Stomach (tissue), 8 donors: ENCODE measurements at regions not wholly inside any gene's neighbourhood (a gene's known extent, or its start where the extent isn't known, plus 50 kb on each side); places are given as distances from the start of the nearest gene placed in this dataset.

Experiments used
- DNase-seq, 2 donors: peaks; one replicate each; pipeline versions ENCODE4 v3.0.0 to v3.0.0-alpha.2; 2013 to 2019
- H3K27ac ChIP-seq, 5 donors: fragments of 200-600 bp in 4 of 5; sonication (generic) in 4 of 5; one replicate each; pipeline ENCODE4 v1.5.1; 2013 to 2019; ENCODE audit warnings: mild to moderate bottlenecking in 1 of 5, moderate library complexity in 1 of 5
- H3K27me3 ChIP-seq, 3 donors: fragments of 200-600 bp; sonication (generic); one replicate each; pipeline ENCODE4 v1.5.1; 2017 to 2019; ENCODE audit warnings: mixed run types in 1 of 3
- H3K36me3 ChIP-seq, 4 donors: fragments of 200-600 bp; sonication (generic); 1 replicate in 3 of 4; 2 replicates in 1 of 4; pipeline ENCODE4 v1.5.1; 2016 to 2019
- H3K4me1 ChIP-seq, 4 donors: fragments of 200-600 bp; sonication (generic); one replicate each; pipeline ENCODE4 v1.5.1; 2016 to 2019
- H3K4me3 ChIP-seq, 4 donors: fragments of 200-600 bp; sonication (generic) in 3 of 4; one replicate each; pipeline ENCODE4 v1.5.1; 2016 to 2019; ENCODE audit warnings: mild to moderate bottlenecking in 1 of 4
- H3K9me3 ChIP-seq, 4 donors: fragments of 200-600 bp; sonication (generic); one replicate each; pipeline ENCODE4 v1.5.1; 2016 to 2019
- CTCF ChIP-seq, 7 experiments: fragments of 450-650 bp in 4 of 7; fragments of 200-600 bp in 3 of 7; sonication (generic) in 3 of 7; IDR thresholded peaks; one replicate each; pipeline ENCODE4 v1.5.1; 2016 to 2019; ENCODE audit warnings: antibody characterized with exemption in 7 of 7, control low read depth in 2 of 7, mild to moderate bottlenecking in 1 of 7
- EP300 ChIP-seq: sonication (generic); formaldehyde crosslinking; IDR thresholded peaks from one replicate; pipeline ENCODE4 v1.6.1; 2017; ENCODE audit warnings: antibody characterized with exemption
- POLR2A ChIP-seq, 4 donors: fragments of 450-650 bp; IDR thresholded peaks; one replicate each; pipeline ENCODE4 v1.6.1; 2016; ENCODE audit warnings: antibody characterized with exemption in 4 of 4, control low read depth in 2 of 4, mild to moderate bottlenecking in 1 of 4, moderate library complexity in 1 of 4
- POLR2AphosphoS5 ChIP-seq, 3 donors: sonication (generic); formaldehyde crosslinking; IDR thresholded peaks; one replicate each; pipeline ENCODE4 v1.6.1; 2016; ENCODE audit warnings: antibody characterized with exemption in 3 of 3
- WGBS, 5 donors: extraction: QIAGEN DNeasy Blood & Tissue Kit in 3 of 5; methylation state at CpG; one replicate each; pipeline versions ENCODE4 v1.1.5 to v1.1.7; 2013 to 2018; 5-methylcytosine and 5-hydroxymethylcytosine counted together
- intact Hi-C: fragments of 100-400 bp; cut with DNase I; formaldehyde crosslinking; loops from one replicate; pipeline ENCODE4 v1.15.1; 2023; ENCODE audit warnings: low total_unique reads
- donor health status: healthy with polysubstance abuse.
- donor health status: Bipolar disorder and iron deficiency.
- donor health status: healthy.

GRCh38 chr1:81209461-81209860 is 591.3 kb upstream of the ADGRL2 start:
- H3K4me1 ChIP-seq, result no peaks in the 10 kb centered on the region
- H3K9me3 ChIP-seq, result no peaks in the 10 kb centered on the region
- no peak for DNase-seq
- no peak overlapping the region for H3K27ac ChIP-seq
- intact Hi-C loops, result no loop called here
- 58 to 77% (median 71%) methylated on average over 1 of the region's 1 CpG for WGBS, 5 donors
- H3K27me3 ChIP-seq, result no peaks in the 10 kb centered on the region
- TF ChIP-seq EP300 (no peak), CTCF (IDR thresholded peaks at IDR 0.05) (no peak), POLR2AphosphoS5 (IDR thresholded peaks at IDR 0.05) (no peak), POLR2A (IDR thresholded peaks at IDR 0.05) (no peak)
- no peak overlapping the region for H3K4me3 ChIP-seq
- no peaks in the 10 kb centered on the region for H3K36me3 ChIP-seq

DNA sequence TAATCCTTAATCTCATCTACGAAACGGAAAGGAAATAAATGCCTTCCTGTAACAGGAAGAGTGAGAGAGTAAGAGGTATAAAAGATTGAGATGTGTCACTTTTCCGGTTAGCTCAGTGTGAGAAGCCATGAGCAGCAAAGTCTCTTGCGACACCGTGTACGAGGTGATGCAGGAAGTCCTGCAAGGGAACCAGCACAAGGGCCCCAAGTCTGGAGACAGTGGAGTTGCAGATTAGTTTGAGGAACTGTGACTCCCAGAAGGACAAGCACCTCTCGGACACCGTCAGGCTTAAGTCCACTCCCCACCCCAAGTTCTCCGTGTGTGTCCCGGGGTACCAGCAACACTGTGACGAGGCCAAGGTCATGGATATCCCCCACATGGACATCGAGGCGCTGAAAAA is 592.3 kb upstream of the ADGRL2 start:
- TF ChIP-seq CTCF (IDR thresholded peaks at IDR 0.05), result no peak
- no peak for TF ChIP-seq POLR2AphosphoS5 (IDR thresholded peaks at IDR 0.05)
- TF ChIP-seq EP300, result no peak
- no peak for TF ChIP-seq POLR2A (IDR thresholded peaks at IDR 0.05)
- Histone ChIP-seq H3K27ac (no peak overlapping the region), H3K4me3 (no peak overlapping the region), H3K9me3 (no peaks in the 10 kb centered on the region), H3K27me3 (no peaks in the 10 kb centered on the region), H3K36me3 (no peaks in the 10 kb centered on the region), H3K4me1 (no peaks in the 10 kb centered on the region)
- 72 to 85% (median 76%) methylated on average over 13 of the region's 13 CpGs for WGBS, 5 donors
- no peak for DNase-seq
- intact Hi-C loops, result no loop called here

- H3K27ac ChIP-seq, result no peak overlapping the region
- TF ChIP-seq POLR2AphosphoS5 (IDR thresholded peaks at IDR 0.05) (no peak), POLR2A (IDR thresholded peaks at IDR 0.05) (no peak), EP300 (no peak), CTCF (IDR thresholded peaks at IDR 0.05) (no peak)
- DNase-seq, result no peak
- H3K4me1 ChIP-seq, result no peaks in the 10 kb centered on the region
- WGBS, 5 donors, result 70 to 80% (median 74%) methylated on average over 6 of the region's 6 CpGs
- no peaks in the 10 kb centered on the region for H3K27me3 ChIP-seq
- intact Hi-C loops, result no loop called here
- no peaks in the 10 kb centered on the region for H3K9me3 ChIP-seq
- H3K4me3 ChIP-seq, result no peak overlapping the region
- no peaks in the 10 kb centered on the region for H3K36me3 ChIP-seq
Measured at GRCh38 chr1:81205956-81206355, 594.8 kb upstream of the ADGRL2 start.

GRCh38 chr1:81201779-81202178 is 599.0 kb upstream of the ADGRL2 start:
- H3K4me1 ChIP-seq, result no peaks in the 10 kb centered on the region
- no peak for DNase-seq
- H3K9me3 ChIP-seq, result no peaks in the 10 kb centered on the region
- no peak overlapping the region for H3K27ac ChIP-seq
- no peak overlapping the region for H3K4me3 ChIP-seq
- H3K36me3 ChIP-seq, result no peaks in the 10 kb centered on the region
- 79 to 90% (median 85%) methylated on average over 2 of the region's 2 CpGs for WGBS, 5 donors
- TF ChIP-seq POLR2A (IDR thresholded peaks at IDR 0.05) (no peak), CTCF (IDR thresholded peaks at IDR 0.05) (no peak), POLR2AphosphoS5 (IDR thresholded peaks at IDR 0.05) (no peak), EP300 (no peak)
- no peaks in the 10 kb centered on the region for H3K27me3 ChIP-seq
- intact Hi-C loops, result no loop called here

DNA sequence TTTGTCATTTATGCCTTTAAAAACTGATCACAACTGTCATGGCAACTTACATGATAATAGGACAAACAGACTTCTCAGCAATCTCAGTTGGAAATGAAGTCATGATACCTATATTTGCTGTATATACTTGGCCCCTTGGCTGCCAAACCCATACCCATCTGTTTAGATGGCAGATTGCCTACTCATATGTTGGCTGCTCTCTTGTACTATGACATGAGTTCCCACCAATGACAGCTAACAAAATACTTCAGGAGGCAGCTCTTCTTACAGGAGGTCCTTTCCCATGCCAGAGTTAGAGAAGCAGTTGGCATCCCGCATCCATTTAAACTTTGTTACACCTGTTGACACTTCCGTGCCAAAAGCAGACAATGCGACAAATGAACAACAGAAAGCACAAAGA is 603.1 kb upstream of the ADGRL2 start:
- intact Hi-C loops, result no loop called here
- H3K27ac ChIP-seq, result no peak overlapping the region
- H3K4me1 ChIP-seq, result no peaks in the 10 kb centered on the region
- H3K36me3 ChIP-seq, result no peaks in the 10 kb centered on the region
- no peak for TF ChIP-seq EP300
- TF ChIP-seq POLR2A (IDR thresholded peaks at IDR 0.05), result no peak
- TF ChIP-seq POLR2AphosphoS5 (IDR thresholded peaks at IDR 0.05), result no peak
- no peak for TF ChIP-seq CTCF (IDR thresholded peaks at IDR 0.05)
- H3K27me3 ChIP-seq, result no peaks in the 10 kb centered on the region
- WGBS, 5 donors, result 95 to 98% (median 96%) methylated on average over 3 of the region's 3 CpGs
- no peak overlapping the region for H3K4me3 ChIP-seq
- no peaks in the 10 kb centered on the region for H3K9me3 ChIP-seq
- no peak for DNase-seq
